Testis (tissue), 2 donors: ENCODE measurements at regions not wholly inside any gene's neighbourhood (a gene's known extent, or its start where the extent isn't known, plus 50 kb on each side); places are given as distances from the start of the nearest gene placed in this dataset.

ENCODE experiments used
- POLR2A ChIP-seq: fragments of 450-650 bp; IDR thresholded peaks from one replicate; pipeline ENCODE4 v1.6.1; 2017; ENCODE audit warnings: antibody characterized with exemption, mild to moderate bottlenecking, moderate library complexity
- TF ChIP-seq, protein P1 (sequence below), 3 experiments: fragments of 450-650 bp in 2 of 3; fragments of 200-600 bp in 1 of 3; sonication (generic) in 1 of 3; IDR thresholded peaks; one replicate each; pipeline ENCODE4 v1.5.1; 2016 to 2019; ENCODE audit warnings: antibody characterized with exemption in 3 of 3, mild to moderate bottlenecking in 2 of 3, moderate library complexity in 1 of 3

- TF ChIP-seq, protein P1, sequence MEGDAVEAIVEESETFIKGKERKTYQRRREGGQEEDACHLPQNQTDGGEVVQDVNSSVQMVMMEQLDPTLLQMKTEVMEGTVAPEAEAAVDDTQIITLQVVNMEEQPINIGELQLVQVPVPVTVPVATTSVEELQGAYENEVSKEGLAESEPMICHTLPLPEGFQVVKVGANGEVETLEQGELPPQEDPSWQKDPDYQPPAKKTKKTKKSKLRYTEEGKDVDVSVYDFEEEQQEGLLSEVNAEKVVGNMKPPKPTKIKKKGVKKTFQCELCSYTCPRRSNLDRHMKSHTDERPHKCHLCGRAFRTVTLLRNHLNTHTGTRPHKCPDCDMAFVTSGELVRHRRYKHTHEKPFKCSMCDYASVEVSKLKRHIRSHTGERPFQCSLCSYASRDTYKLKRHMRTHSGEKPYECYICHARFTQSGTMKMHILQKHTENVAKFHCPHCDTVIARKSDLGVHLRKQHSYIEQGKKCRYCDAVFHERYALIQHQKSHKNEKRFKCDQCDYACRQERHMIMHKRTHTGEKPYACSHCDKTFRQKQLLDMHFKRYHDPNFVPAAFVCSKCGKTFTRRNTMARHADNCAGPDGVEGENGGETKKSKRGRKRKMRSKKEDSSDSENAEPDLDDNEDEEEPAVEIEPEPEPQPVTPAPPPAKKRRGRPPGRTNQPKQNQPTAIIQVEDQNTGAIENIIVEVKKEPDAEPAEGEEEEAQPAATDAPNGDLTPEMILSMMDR (IDR thresholded peaks at IDR 0.05): no peak
- no peak for TF ChIP-seq POLR2A
Measured at GRCh38 chr3:7875925-7876324, 625.7 kb upstream of the LMCD1 start.
